HepG2 (cell line): ENCODE measurements at regions not wholly inside any gene's neighbourhood (a gene's known extent, or its start where the extent isn't known, plus 50 kb on each side); places are given as distances from the start of the nearest gene placed in this dataset.

Experiments
- CBX5 ChIP-seq: sonication (generic); formaldehyde crosslinking; IDR thresholded peaks from 2 replicates; pipeline ENCODE4 v1.4.0; 2020; ENCODE audit warnings: missing genetic modification reagents, borderline replicate concordance
- CTCF ChIP-seq: sonication (generic); formaldehyde crosslinking; IDR thresholded peaks from 2 replicates; pipeline ENCODE4 v1.5.0; 2020; ENCODE audit warnings: mild to moderate bottlenecking, missing genetic modification reagents, moderate library complexity
- ERF ChIP-seq: IDR thresholded peaks from 2 replicates; pipeline ENCODE4 v1.6.1; 2018; ENCODE audit warnings: missing biosample characterization, missing genetic modification reagents
- HIVEP1 ChIP-seq: sonication (generic); formaldehyde crosslinking; IDR thresholded peaks from 2 replicates; pipeline ENCODE4 v1.4.0; 2020; ENCODE audit warnings: mild to moderate bottlenecking, missing genetic modification reagents
- POLR2A ChIP-seq, 2 experiments: IDR thresholded peaks; 2 replicates each; pipeline ENCODE4 v1.6.1; 2011; ENCODE audit warnings: low read depth in 2 of 2, low read length in 2 of 2, mild to moderate bottlenecking in 1 of 2, moderate library complexity in 1 of 2; ENCODE audit not compliant: insufficient read depth in 1 of 2
- THRA ChIP-seq: sonication (generic); formaldehyde crosslinking; IDR thresholded peaks from 2 replicates; pipeline ENCODE4 v1.4.0; 2020; ENCODE audit warnings: missing genetic modification reagents, borderline replicate concordance
- ZBTB1 ChIP-seq: sonication (generic); formaldehyde crosslinking; IDR thresholded peaks from 2 replicates; pipeline ENCODE4 v1.4.0; 2020; ENCODE audit warnings: missing genetic modification reagents, borderline replicate concordance
- ZFP1 ChIP-seq: IDR thresholded peaks from 2 replicates; pipeline ENCODE4 v1.6.1; 2016
- ZNF660 ChIP-seq: sonication (generic); formaldehyde crosslinking; IDR thresholded peaks from 2 replicates; pipeline ENCODE4 v1.5.1; 2020; ENCODE audit warnings: mild to moderate bottlenecking, low read depth, missing genetic modification reagents, borderline replicate concordance

- no peak for TF ChIP-seq POLR2A (IDR thresholded peaks at IDR 0.05; ENCODE audit: insufficient read depth in 1 of 2, low read depth in 2 of 2, low read length in 2 of 2)
- no peak for TF ChIP-seq ZFP1 (CRISPR knock-in tag)
- no peak for TF ChIP-seq CBX5 (CRISPR knock-in tag)
- no peak for TF ChIP-seq ZBTB1 (CRISPR knock-in tag)
- TF ChIP-seq CTCF (CRISPR knock-in tag), result no peak
- TF ChIP-seq HIVEP1, result no peak
- TF ChIP-seq ZNF660 (CRISPR knock-in tag), result no peak
- TF ChIP-seq THRA, result no peak
- no peak for TF ChIP-seq ERF (CRISPR knock-in tag)
Observed at GRCh38 chr12:87815771-87816585, 213.2 kb downstream of the C12orf50 start.
